ENCODE measurements at regions not wholly inside any gene's neighbourhood (a gene's known extent, or its start where the extent isn't known, plus 50 kb on each side); places are given as distances from the start of the nearest gene placed in this dataset.

GRCh38 chr13:73542446-73542845, 483.6 kb downstream of the KLF5 start:
- TF ChIP-seq CTCF (conservative IDR thresholded peaks at IDR 0.05; ENCODE audit: low read depth, low read length) (no peak), EZH2 (IDR thresholded peaks at IDR 0.05; ENCODE audit: low read length, unreplicated experiment) (no peak), EZH2phosphoT487 (IDR thresholded peaks at IDR 0.05; ENCODE audit: borderline replicate concordance, low read length) (no peak)

Measured in PC-3 (cell line).